ENCODE measurements at regions not wholly inside any gene's neighbourhood (a gene's known extent, or its start where the extent isn't known, plus 50 kb on each side); places are given as distances from the start of the nearest gene placed in this dataset.

DNA sequence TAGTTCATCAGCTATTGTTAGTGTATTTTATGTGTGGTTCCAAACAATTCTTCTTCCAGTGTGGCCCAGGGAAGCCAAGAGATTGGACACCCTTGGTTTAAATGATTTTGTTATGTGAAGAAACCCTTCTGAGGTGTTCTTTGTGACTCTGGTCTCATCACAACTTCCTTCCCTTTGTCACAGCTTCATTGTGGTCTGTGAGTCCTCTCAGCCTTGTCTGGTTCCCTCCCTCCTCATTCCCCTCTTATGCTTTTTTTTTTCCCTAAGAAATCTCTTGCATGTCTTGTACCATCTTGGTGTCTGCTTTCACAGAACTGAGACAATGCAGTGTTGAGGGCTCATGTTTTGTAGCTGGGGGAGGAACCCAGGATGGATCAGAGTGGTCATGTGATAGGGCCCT, 118.9 kb downstream of the TMEM182 start:
- TF ChIP-seq POLR2AphosphoS5 (IDR thresholded peaks at IDR 0.05; ENCODE audit: low read depth) (no peak), CTCF (conservative IDR thresholded peaks at IDR 0.05; ENCODE audit: low read depth in 2 of 2) (no peak), EZH2 (IDR thresholded peaks at IDR 0.05; ENCODE audit: low read depth, unreplicated experiment) (no peak)

Measured in GM23338 (cell line).